GM21619 (cell line): ENCODE measurements at regions not wholly inside any gene's neighbourhood (a gene's known extent, or its start where the extent isn't known, plus 50 kb on each side); places are given as distances from the start of the nearest gene placed in this dataset.

Experiments
- ATAC-seq: cut with Tn5 transposase; IDR thresholded peaks from one replicate; pipeline ENCODE4 v1.9.1; 2021; ENCODE audit not compliant: unreplicated experiment

DNA sequence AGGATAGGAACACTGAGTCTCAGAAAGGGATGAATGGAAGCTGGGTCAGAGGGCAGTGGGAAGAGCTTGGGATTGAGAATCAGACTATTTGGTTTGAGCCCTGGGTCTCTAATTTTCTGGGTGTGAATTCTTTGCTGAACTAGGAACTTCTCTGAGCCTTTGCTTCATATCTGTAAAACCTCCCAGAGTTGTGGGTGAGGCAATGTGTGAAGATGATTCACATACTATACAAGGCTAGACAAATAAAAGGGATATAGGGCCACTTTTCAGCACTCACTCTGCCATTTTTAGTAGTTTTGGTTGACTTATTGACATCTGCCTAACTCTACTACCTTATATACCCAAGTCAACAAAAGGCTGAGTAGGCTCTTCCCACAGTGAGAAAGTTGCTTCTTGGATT, 77.7 kb upstream of the JUN start:
- ATAC-seq, result no peak

DNA sequence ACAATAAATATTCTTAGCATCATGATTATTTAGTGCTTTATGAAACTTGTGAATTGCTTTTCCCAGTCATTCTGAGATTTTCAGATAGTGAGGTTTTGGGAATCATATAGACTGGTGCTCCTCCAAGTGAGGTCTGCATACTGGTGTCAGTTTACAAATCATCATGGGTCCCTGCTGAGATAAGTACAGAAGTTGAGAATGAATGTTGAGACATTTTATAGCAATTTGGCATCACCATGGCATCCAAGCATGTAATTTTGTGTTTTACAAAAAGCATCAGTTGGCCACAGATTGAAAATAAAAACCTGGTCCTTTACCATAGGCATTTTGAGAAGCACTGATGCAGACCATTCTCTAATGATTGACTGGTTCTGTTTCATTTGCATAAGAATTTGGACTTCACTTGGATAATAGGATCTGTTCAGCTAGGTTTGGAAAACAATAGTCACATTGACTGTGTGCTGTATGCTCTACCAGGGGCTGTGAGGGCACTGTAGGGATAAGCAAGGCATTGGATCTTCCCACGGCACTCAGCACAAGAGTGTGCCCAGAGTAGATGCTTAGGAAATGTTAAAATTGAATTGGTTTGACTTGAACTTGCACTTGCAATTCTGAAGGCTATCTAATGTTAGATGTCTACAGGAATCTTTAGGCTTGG, 79.0 kb upstream of the JUN start:
- ATAC-seq, result no peak

DNA sequence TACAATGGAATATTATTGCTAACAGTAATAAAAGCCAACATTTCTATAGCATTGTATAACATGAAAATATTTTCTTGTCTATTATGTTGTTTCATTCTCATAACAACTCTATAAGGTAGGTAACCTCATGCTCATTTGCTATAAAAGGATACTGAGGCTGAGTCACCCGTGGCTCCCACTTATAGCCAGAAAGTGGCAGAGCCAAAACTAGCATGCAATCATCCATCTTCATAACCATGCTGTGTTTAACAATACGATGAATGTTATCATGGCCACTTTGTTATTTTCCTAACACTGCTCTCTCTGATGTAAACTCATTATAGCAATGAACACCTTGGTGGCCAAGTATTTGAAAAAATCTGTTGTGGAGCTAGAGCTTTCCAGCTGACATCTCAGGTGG, 80.8 kb upstream of the JUN start:
- no peak for ATAC-seq

DNA sequence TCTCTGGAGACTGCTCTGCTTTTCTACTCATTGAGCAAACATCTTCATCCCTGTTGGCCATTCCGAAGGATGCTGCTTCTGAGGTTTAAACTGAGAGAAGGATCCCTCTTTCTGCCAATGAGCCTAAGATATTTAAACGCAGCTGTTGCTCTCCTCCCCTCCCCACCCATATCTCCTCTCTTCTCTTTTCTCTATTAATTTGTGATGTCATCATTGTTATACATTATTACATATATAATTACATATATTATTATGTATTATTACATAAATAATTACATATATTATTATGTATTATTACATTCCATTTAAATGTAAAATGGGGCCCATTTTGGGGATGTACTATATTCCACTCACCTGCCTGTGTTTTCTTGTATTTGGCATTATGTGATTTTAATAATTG, 82.7 kb upstream of the JUN start:
- no peak for ATAC-seq

DNA sequence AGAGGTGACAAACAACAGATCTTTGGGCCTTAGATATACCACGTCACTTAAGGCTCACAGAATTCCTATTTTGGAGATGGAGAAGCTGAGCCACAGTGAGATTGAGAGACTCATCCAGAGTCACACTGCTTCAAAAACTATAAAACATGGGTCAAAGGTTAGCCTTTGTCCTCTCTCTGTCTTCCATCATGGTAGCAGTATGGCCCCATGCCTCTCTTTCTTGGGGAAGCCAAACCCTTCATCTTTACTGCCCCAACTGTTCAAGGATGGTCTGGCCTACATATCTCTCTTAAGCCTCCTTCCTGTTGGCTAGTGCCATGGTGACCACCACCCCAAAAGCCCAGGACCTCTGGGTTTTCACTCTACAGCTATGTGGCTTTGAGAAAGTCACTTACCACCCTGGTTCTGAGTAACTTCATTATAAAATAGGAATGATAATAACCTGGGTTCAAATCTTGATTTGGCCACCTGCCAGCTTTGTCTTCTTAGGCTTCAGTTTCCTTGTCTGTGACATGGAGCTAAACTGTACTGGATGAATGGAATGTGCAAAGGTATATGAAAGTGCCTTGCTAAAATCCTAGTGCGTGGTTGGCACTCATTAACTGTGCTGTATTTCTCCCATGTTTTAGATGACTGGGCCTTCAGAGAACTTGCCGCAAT, 85.9 kb upstream of the JUN start:
- no peak for ATAC-seq

DNA sequence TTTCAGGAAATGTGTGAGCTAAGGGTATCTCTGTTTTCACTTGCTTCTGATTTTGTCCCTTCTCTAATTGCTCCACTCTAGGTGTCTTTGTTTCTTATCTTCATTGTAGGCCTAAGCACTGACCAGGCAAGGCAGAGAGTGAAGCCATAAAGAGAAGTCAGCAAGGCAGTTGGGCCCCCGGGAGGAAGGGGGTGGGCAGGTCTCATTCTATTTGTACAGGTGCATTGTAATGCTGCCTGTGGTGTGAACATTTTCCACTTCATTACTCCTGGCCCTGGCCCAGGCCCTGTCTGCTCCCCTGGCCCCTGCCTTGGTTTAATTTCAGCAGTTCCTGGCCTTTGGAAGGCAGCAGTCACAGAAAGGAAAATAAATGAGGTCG, 86.4 kb upstream of the JUN start:
- no peak for ATAC-seq

DNA sequence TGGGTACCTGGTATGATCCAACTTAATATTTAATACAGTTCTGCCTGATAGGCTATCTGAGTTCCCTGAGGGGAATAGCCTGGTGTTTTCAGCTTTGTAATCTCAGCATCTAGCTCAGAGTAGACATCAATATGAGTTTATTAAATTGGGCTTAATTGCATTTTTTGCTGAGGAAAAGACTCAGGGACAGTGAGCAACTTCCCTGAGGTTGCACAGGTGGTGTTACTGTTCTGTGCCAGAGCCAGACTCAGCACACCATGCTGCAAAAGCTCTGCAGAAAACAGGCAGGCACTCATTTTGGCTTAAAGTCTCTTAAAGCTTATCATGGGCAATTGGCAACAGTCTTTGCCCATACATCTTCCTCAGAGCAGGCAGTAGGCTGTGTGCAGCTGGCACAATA, 90.5 kb upstream of the JUN start:
- ATAC-seq, result no peak

DNA sequence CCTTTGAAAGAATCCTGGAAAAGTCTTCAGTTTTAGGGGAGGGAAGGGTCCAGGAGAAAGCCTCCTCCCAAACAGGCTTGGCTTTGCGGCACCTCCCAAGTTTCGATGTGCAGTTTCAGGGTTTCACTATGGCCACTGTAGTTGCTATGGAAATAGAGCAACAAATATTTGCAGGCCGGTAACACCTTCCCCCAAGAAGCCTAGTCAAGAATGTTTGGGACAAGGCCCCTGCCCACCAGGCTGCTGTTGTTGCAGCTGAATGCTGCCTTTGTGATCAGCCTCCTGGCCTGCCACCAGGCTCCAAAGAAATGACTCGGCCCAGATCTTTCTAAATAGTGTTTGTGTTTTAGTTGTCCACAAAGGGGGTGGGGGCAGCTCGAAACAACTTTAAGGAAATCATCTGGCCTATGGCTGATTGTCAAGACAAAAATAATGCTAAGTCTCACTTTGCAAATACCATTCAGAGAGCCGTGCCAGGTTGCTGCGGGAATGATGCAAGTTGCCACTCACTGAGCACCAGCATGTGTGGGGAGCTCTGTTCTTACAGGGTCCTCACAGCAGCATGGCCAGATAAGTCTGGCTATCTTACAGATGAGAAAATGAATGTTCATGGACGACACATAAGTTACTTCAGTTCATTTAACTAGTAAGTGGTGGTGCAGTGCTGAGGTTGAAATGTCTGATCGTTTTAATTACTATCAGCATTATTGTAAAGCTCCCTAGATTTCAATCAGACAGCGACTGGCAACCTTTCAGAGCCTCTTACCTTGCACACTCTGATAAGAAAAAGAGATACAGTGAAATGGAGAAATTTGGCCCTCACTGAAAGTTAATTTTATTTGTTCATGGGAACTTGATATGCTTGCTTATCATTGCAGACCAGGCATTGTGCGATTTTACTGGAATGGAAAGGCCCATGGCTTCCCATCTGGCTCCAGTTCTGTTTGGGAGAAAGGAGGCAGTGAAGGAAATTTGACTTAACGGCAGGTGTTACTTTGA, 91.2 kb upstream of the JUN start:
- ATAC-seq, result no peak

DNA sequence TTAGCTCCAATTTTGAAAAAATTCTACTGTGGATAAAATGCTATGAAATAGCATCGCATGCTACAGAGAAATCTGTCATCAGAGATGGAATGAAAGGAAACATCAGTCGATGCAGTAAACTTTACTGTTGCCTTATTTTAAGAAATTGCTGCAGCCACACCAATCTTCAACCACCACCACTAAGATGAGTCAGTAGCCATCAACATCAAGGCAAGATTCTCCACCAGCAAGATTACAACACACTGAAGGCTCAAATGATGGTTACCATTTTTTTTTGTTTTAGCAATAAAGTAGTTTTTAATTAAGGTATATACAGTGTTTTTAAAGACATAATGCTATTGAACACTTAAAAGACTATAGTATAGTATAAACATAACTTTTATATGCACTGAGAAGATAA, 95.6 kb upstream of the JUN start:
- ATAC-seq, result no peak

DNA sequence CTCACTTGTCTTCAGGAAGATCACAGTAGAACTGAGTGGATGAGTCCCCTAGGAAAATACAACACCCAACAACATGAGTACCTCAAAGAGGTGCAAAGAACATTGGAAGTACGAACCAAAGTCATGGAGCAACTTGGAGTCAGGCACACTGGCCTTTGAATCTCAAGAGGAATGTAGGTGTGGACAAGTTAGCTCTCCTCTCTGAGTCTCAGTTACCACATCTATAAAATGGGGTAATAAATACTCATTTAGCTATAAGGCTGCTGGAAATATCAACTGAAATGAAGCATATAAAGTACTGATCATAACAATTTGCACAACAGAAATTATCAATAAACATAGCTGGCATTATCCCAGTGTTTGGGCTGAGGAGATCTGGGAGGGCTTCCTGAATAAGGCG, 96.7 kb upstream of the JUN start:
- no peak for ATAC-seq

DNA sequence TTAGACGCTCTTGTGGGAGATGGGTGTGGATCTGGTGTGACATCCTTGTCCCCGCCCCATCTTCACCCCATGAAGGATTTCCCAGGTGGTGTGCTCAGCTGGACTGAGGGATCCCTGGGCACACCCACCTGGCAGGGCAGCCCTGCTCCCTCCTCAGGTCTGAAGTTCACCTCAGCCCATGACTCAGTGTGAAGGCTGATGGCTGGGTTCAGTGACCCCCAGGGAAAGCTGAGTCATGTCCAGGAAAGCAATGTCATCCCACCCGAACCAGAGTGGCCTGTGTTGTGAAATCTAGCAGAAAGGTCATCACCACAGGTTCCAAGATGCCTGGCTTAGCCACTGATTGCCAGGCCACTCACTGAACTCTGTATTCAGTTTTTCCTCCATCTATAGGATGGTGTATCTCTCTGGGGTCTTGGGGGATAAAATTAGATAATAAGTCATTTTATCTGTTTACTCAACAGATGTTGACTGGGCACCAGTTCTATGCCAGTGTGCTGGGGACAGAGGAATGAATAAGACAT, 97.7 kb upstream of the JUN start:
- no peak for ATAC-seq

DNA sequence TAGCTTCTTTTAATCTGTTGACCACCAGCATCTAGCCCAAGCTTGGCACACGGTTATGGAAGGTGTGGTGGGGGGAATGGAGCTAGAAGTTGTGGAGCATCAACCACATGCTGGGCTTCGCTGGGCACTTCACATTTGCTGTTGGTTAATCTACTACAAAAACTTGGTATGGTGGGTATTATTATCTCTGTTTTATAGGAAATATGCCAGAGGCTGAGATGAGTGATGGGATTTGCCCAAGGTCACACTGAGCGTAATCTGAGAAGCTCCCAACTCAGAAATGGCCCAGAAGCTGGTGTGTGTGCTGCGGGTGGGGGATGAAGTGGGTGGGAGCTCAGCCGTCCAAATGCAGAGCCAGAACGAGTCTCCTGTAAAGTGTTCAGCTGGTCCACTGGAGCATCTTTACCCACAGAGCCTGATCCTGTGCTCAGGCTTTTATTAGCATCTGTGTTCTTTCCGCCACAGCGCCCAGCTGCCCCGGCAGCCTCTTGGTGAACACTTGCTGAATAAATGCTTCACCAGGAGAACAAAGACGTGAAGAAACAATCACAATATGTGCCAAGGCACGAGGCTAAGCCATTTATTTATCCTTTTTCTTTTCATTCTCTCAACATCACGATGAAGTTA, 98.6 kb upstream of the JUN start:
- no peak for ATAC-seq

DNA sequence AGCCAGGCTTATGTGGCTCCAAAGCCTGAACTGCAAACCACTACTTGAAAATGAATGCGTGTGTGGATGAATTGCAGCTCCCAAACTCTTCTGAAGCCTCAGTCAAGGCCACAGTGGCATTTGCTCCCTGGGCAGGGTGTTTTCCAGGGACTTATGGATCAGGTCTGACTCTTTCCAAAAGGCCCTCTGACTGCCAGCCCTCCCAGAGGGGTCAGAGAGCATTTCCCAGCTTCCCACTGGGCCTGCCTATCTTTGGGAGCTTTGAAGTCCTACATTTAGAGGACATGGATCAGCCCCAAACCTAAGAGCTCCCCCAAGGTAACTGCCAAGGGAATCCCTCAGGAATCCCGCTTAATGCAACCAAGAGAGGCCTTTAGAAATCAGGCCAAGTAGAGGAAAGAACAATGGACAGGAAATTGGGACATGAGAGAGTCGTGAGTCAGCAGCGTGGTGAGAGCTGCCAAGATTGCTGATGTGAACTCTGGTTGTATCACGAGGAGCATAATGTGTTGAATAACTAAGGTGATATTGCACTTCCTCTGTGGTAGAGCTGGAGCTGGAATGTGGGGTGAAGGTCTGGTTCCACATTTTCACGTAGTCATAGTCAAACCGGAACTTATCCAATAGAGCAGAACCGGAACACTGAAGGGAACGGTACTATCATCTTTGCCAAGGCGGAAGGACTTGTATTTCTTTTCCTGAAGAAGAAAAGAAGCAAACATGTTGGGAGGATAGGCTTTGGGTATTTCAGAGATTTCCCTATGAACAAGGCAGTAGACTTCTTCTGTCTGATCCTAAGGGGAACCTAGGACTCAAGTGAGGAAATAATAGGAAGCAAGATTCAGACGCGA, 99.4 kb upstream of the JUN start:
- no peak for ATAC-seq

DNA sequence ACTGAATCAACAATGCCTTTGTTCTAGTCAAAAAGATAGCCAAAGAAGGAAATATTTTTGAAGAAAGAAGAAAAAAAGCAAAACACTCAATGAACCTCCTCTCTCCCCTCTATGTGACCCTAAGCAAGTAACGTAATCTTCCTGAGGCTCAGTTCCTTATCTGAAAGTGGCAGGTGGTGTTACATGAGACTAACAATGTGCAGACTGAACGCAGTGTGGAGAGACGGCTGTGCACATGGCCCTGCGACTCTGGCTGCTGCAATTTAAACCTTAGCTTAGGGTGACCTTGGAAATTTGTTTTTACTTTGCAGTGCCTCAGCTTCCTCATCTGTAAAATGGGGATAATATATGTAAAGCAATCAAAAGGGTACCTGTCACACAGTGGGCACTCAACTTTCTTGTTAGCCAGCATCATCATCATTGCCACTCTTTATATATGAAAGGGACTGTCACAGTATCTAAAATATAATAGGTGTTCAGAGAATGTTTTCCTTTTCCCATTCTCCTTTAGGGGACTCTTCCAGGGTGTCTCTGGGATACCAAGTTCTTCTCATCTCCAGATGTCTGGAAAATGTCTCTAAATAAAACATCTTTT, 100.1 kb upstream of the JUN start:
- peak; percentile 58 for ATAC-seq

DNA sequence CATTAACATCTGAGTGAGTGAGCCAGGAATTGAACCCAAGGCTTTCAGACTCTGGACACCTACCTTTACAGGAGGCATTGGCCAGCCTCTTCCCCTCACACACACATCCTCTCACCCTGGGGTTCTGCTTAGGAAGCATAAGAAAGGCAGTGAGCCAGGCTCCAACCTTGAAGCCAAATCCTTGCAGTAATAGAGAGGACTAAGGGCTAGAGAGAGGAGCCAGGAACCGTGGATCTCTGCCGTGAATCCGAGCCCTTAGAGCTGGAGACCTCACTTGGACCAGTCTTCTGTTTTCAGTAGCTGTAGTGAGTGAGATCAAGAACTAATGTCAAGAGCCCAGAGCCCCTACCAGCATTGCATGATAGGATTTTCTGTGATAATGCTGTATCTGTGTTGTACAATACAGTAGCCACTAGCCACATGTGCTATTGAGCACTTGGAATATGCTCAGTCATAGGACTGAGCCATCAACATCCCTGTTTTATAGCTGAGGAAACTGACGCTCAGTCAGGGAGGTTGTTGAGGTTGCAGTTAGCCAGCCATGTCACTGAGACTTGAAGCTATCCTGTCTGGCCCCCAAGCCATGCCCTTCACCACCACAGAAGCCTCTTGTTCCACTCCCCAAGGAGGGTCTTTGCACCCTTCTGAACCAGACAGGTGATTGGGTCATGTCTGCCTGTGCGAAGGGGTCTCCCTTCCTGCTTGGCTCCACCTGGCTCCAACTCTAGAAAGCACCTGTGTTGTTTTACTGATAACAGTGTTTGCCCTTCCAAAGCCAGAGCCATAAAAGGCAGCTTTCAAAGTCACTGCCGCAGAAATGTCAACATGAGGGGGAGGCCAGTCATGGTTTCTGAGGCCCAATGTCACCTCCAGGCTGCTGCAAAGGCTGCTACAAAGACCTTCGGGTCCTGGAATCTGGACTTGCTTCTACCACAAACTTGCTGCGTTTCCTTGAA, 101.1 kb upstream of the JUN start:
- ATAC-seq, result no peak

DNA sequence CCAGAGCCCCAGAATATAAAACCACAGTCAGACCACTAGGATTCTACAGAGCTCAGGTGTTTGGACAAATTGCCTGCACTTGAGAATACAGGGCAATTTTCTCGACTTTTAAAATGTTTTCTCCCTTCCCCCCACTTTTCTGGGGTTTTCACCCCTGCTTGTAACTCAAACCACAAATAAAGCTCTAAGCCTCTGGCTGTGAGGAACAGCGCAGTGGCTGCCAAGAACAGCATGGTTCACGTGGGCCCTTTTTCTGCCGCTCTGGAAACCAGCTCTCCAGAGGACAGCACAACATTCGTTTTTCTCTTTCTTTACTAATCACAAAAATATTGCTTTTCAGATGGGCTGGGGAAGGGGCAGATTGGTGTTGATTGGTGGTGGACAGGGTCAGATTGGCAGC, 102.2 kb upstream of the JUN start:
- no peak for ATAC-seq

DNA sequence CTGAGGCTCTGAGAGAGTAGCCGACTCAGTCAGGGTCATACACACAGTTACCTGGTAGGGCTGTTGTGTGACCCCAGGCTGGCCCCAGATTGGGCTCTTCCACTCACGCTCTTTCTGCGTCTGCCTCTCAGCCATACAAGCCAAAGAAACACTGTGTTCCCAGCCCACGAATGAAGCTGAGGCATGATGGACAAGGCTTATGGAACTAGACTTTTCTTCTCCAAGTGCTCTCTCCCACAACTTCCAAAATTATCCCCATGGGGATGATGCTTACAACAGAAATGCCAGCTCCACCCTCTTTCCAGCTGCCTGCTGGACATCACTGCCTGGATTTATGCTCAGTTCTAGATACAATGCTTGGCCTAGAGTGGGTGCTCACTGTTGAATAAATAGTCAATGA, 102.8 kb upstream of the JUN start:
- no peak for ATAC-seq

DNA sequence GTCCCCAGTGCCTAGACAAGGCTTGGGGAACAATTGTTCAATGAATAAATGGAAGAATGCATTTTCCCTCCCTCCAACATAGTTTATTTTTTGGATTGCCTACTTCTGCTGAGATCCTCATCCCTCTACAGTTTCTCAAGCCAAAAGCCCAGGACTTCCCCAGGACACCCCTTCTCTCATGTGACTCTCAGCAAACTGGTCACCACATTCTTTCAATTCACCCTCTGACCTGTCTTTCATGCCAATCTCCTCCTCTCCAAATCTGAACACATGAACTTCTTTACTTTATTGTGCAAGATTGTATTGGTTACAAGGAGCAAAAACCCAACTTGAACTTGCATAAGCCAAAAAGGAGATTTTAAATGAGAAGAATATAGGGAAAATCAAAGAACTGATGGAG, 103.2 kb upstream of the JUN start:
- ATAC-seq, result no peak

DNA sequence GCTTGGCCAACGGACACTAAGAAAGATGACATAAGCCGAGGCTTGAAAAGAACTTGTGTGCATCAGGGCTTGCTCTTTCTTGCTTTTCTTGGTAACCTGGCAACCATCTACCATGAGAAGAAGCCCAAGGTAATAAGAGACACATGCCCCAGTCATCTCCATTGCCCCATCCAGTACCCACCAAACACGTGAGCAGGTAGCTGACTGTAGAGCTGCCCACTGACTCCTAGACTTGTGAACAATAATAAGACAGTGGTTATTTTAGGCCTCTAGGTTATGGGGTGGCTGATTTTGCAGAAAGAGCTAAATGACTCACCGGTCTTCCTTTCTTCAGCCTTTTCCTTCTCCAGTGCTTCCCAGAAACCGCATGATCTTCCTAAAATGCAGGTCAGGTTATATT, 105.0 kb upstream of the JUN start:
- ATAC-seq, result no peak
